ENCODE measurements at regions not wholly inside any gene's neighbourhood (a gene's known extent, or its start where the extent isn't known, plus 50 kb on each side); places are given as distances from the start of the nearest gene placed in this dataset.

GRCh38 chr15:47934342-47934741 lies 186.4 kb upstream of the SLC24A5 start:
- no peaks in the 10 kb centered on the region for H3K27me3 ChIP-seq
- H3K27ac ChIP-seq, result no peak overlapping the region
- TF ChIP-seq POLR2A (IDR thresholded peaks at IDR 0.05), result no peak
- TF ChIP-seq CTCF (IDR thresholded peaks at IDR 0.05), result no peak
- no peak overlapping the region for H3K4me3 ChIP-seq
- H3K9me3 ChIP-seq (replicated peaks in 1 of 3), result no peaks in the 10 kb centered on the region
- intact Hi-C loops (cut with DNase I), result no loop called here
- no peak for DNase-seq
- H3K36me3 ChIP-seq (replicated peaks in 1 of 2), result no peaks in the 10 kb centered on the region
- no peaks in the 10 kb centered on the region for H3K4me1 ChIP-seq (replicated peaks in 1 of 2)

GRCh38 chr15:47937834-47938233 lies 183.0 kb upstream of the SLC24A5 start:
- no peak overlapping the region for H3K4me3 ChIP-seq
- no peaks in the 10 kb centered on the region for H3K36me3 ChIP-seq (replicated peaks in 1 of 2)
- H3K27ac ChIP-seq, result no peak overlapping the region
- no peaks in the 10 kb centered on the region for H3K9me3 ChIP-seq (replicated peaks in 1 of 3)
- no peaks in the 10 kb centered on the region for H3K4me1 ChIP-seq (replicated peaks in 1 of 2)
- DNase-seq, result no peak
- intact Hi-C loops (cut with DNase I), result no loop called here
- no peaks in the 10 kb centered on the region for H3K27me3 ChIP-seq
- TF ChIP-seq POLR2A (IDR thresholded peaks at IDR 0.05), result no peak

GRCh38 chr15:47944637-47945288 lies 176.0 kb upstream of the SLC24A5 start:
- intact Hi-C loops (cut with DNase I), result no loop called here
- WGBS, 4 donors, result 73 to 79% (median 75%) methylated on average over 5 of the region's 5 CpGs
- H3K27me3 ChIP-seq, result no peaks in the 10 kb centered on the region
- no peaks in the 10 kb centered on the region for H3K4me1 ChIP-seq (replicated peaks in 1 of 2)
- no peaks in the 10 kb centered on the region for H3K9me3 ChIP-seq (replicated peaks in 1 of 3)
- no peak for DNase-seq
- TF ChIP-seq CTCF (IDR thresholded peaks at IDR 0.05) (no peak), POLR2A (IDR thresholded peaks at IDR 0.05) (no peak)
- H3K4me3 ChIP-seq, result no peak overlapping the region
- no peaks in the 10 kb centered on the region for H3K36me3 ChIP-seq (replicated peaks in 1 of 2)
- H3K27ac ChIP-seq, result no peak overlapping the region

- TF ChIP-seq POLR2A (IDR thresholded peaks at IDR 0.05) (no peak), CTCF (IDR thresholded peaks at IDR 0.05) (no peak)
- Histone ChIP-seq H3K4me3 (no peak overlapping the region), H3K27ac (no peak overlapping the region), H3K9me3 (replicated peaks in 1 of 3) (no peaks in the 10 kb centered on the region), H3K4me1 (replicated peaks in 1 of 2) (no peaks in the 10 kb centered on the region), H3K36me3 (replicated peaks in 1 of 2) (no peaks in the 10 kb centered on the region), H3K27me3 (no peaks in the 10 kb centered on the region)
- WGBS, 4 donors, result 60 to 67% (median 64%) methylated on average over 6 of the region's 6 CpGs
- DNase-seq, result no peak
- intact Hi-C loops (cut with DNase I), result no loop called here
Measured at GRCh38 chr15:47945872-47946650, 174.7 kb upstream of the SLC24A5 start.

GRCh38 chr15:47949815-47950214 lies 171.0 kb upstream of the SLC24A5 start:
- intact Hi-C loops (cut with DNase I), result no loop called here
- TF ChIP-seq CTCF (IDR thresholded peaks at IDR 0.05) (no peak), POLR2A (IDR thresholded peaks at IDR 0.05) (no peak)
- H3K27ac ChIP-seq, result no peak overlapping the region
- WGBS, 4 donors, result 76 to 90% (median 86%) methylated on average over 4 of the region's 4 CpGs
- no peak for DNase-seq
- H3K27me3 ChIP-seq, result no peaks in the 10 kb centered on the region
- H3K4me3 ChIP-seq, result no peak overlapping the region
- no peaks in the 10 kb centered on the region for H3K9me3 ChIP-seq (replicated peaks in 1 of 3)
- H3K36me3 ChIP-seq (replicated peaks in 1 of 2), result no peaks in the 10 kb centered on the region
- no peaks in the 10 kb centered on the region for H3K4me1 ChIP-seq (replicated peaks in 1 of 2)
